GM23338 (cell line): ENCODE measurements at regions not wholly inside any gene's neighbourhood (a gene's known extent, or its start where the extent isn't known, plus 50 kb on each side); places are given as distances from the start of the nearest gene placed in this dataset.

ENCODE experiments used
- ATAC-seq: fragments of 200-7000 bp; cut with Tn5 transposase; 3 replicates; pipeline ENCODE4 v1.9.1; 2020
- DNase-seq: peaks from one replicate; pipeline ENCODE4 v3.0.0-alpha.2; 2015; ENCODE audit warnings: low spot score
- H2AFZ ChIP-seq: fragments of 200-600 bp; sonication (generic); 2 replicates; pipeline ENCODE4 v1.8.0; 2016; ENCODE audit warnings: antibody characterized with exemption, mild to moderate bottlenecking, moderate library complexity
- H3F3A ChIP-seq: fragments of 200-600 bp; sonication (generic); replicated peaks from 2 replicates; pipeline ENCODE4 v1.8.0; 2017; ENCODE audit warnings: antibody characterized with exemption, mixed run types, low read depth
- H3K27ac ChIP-seq: fragments of 200-600 bp; sonication (generic); 2 replicates; pipeline ENCODE4 v1.6.1; 2016; ENCODE audit warnings: low read depth
- H3K27me3 ChIP-seq: fragments of 200-600 bp; sonication (generic); 2 replicates; pipeline ENCODE4 v1.8.0; 2016; ENCODE audit warnings: mild to moderate bottlenecking, mixed run types, moderate library complexity; ENCODE audit not compliant: insufficient read depth
- H3K36me3 ChIP-seq: fragments of 200-600 bp; sonication (generic); 2 replicates; pipeline ENCODE4 v1.8.0; 2016; ENCODE audit warnings: mild to moderate bottlenecking; ENCODE audit not compliant: insufficient read depth
- H3K4me1 ChIP-seq: fragments of 200-600 bp; sonication (generic); 2 replicates; pipeline ENCODE4 v1.8.0; 2016; ENCODE audit warnings: mild to moderate bottlenecking, moderate library complexity; ENCODE audit not compliant: insufficient read depth
- H3K4me2 ChIP-seq: fragments of 200-600 bp; sonication (generic); 2 replicates; pipeline ENCODE4 v1.7.1; 2017; ENCODE audit warnings: mixed run types
- H3K4me3 ChIP-seq: fragments of 200-600 bp; sonication (generic); 2 replicates; pipeline ENCODE4 v1.6.1; 2016; ENCODE audit warnings: mixed run types
- H3K79me2 ChIP-seq: fragments of 200-600 bp; sonication (generic); replicated peaks from 2 replicates; pipeline ENCODE4 v1.8.0; 2017; ENCODE audit warnings: mild to moderate bottlenecking; ENCODE audit not compliant: insufficient read depth
- H3K9me2 ChIP-seq: fragments of 200-600 bp; sonication (generic); 2 replicates; pipeline ENCODE4 v1.8.0; 2017; ENCODE audit not compliant: insufficient read depth
- H4K20me1 ChIP-seq: fragments of 200-600 bp; sonication (generic); replicated peaks from 2 replicates; pipeline ENCODE4 v1.8.0; 2017; ENCODE audit warnings: mild to moderate bottlenecking; ENCODE audit not compliant: insufficient read depth
- H3K27ac Mint-ChIP-seq: 2 replicates; pipeline ENCODE4 v1.8.0; 2020; ENCODE audit warnings: inconsistent platforms, mild to moderate bottlenecking, moderate library complexity, mixed read lengths
- H3K27me3 Mint-ChIP-seq: 3 replicates; pipeline ENCODE4 v1.8.0; 2022; ENCODE audit warnings: low read depth, mild to moderate bottlenecking, moderate library complexity, mixed read lengths, inconsistent platforms; ENCODE audit not compliant: insufficient read depth, poor library complexity
- H3K36me3 Mint-ChIP-seq: 3 replicates; pipeline ENCODE4 v1.8.0; 2021; ENCODE audit warnings: low read depth, mild to moderate bottlenecking, inconsistent platforms, moderate library complexity, mixed read lengths
- H3K4me1 Mint-ChIP-seq: 3 replicates; pipeline ENCODE4 v1.8.0; 2020; ENCODE audit warnings: mild to moderate bottlenecking, inconsistent platforms, mixed read lengths
- H3K4me3 Mint-ChIP-seq: 3 replicates; pipeline ENCODE4 v1.8.0; 2021; ENCODE audit warnings: moderate library complexity, mild to moderate bottlenecking, inconsistent platforms, mixed read lengths
- H3K9me3 Mint-ChIP-seq: 3 replicates; pipeline ENCODE4 v1.8.0; 2020; ENCODE audit warnings: moderate library complexity, mild to moderate bottlenecking, inconsistent platforms, mixed read lengths
- EZH2 ChIP-seq: fragments of 200-600 bp; sonication (generic); IDR thresholded peaks from one replicate; pipeline ENCODE4 v1.8.0; 2017; ENCODE audit warnings: antibody characterized with exemption, mild to moderate bottlenecking, low read depth; ENCODE audit not compliant: unreplicated experiment
- EZH2phosphoT487 ChIP-seq: fragments of 200-600 bp; sonication (generic); IDR thresholded peaks from one replicate; pipeline ENCODE4 v1.8.1; 2018; ENCODE audit warnings: antibody characterized with exemption; ENCODE audit not compliant: unreplicated experiment
- POLR2AphosphoS5 ChIP-seq: IDR thresholded peaks from 2 replicates; pipeline ENCODE4 v1.6.1; 2016; ENCODE audit warnings: antibody characterized with exemption, low read depth
- STAT1 ChIP-seq: IDR thresholded peaks from one replicate; pipeline ENCODE4 v1.6.1; 2016; ENCODE audit warnings: antibody characterized with exemption; ENCODE audit not compliant: unreplicated experiment
- TF ChIP-seq, protein P1 (sequence below), 2 experiments: fragments of 200-600 bp in 1 of 2; sonication (generic) in 1 of 2; conservative IDR thresholded peaks; 2 replicates each; pipeline versions ENCODE4 v1.5.1 to v1.6.1; 2016 to 2017; ENCODE audit warnings: antibody characterized with exemption in 2 of 2, low read depth in 2 of 2, mild to moderate bottlenecking in 2 of 2, moderate library complexity in 1 of 2
- TF ChIP-seq, protein P2 (sequence below): IDR thresholded peaks from one replicate; pipeline ENCODE4 v1.6.1; 2018; ENCODE audit warnings: antibody characterized with exemption; ENCODE audit not compliant: unreplicated experiment

DNA sequence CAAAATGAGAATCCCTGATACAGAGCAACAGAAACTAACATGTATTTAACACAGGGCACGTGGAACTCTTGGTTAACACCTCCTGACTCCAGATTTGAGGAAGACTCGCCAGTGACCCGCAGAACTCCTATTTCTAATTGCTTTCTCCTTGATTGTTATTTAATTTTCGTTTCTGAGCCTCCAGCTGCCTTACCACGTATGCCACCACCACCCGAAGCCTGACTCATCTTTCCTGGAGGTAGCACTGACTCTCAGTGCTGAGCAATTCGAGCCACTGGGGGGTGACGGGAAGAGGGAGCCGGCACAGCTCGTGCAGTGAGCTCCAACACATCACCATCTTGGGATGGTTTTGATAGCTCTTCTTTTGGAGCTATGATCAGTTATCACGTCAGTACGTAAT is 273.9 kb upstream of the MGMT start:
- H3K9me2 ChIP-seq: peaks cover 14% of the 10 kb centered on the region; the same call in 1 of the 2 replicates
- H3K27me3 ChIP-seq: no peaks in the 10 kb centered on the region
- no peaks in the 10 kb centered on the region for H4K20me1 ChIP-seq
- H3F3A ChIP-seq: no peaks in the 10 kb centered on the region
- TF ChIP-seq, protein P1, sequence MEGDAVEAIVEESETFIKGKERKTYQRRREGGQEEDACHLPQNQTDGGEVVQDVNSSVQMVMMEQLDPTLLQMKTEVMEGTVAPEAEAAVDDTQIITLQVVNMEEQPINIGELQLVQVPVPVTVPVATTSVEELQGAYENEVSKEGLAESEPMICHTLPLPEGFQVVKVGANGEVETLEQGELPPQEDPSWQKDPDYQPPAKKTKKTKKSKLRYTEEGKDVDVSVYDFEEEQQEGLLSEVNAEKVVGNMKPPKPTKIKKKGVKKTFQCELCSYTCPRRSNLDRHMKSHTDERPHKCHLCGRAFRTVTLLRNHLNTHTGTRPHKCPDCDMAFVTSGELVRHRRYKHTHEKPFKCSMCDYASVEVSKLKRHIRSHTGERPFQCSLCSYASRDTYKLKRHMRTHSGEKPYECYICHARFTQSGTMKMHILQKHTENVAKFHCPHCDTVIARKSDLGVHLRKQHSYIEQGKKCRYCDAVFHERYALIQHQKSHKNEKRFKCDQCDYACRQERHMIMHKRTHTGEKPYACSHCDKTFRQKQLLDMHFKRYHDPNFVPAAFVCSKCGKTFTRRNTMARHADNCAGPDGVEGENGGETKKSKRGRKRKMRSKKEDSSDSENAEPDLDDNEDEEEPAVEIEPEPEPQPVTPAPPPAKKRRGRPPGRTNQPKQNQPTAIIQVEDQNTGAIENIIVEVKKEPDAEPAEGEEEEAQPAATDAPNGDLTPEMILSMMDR (conservative IDR thresholded peaks at IDR 0.05; ENCODE audit: low read depth in 2 of 2): 0 out of 4 replicates have a peak, but pooled peaks of 1 of the 2 experiments have one; percentile 2
- no peak for TF ChIP-seq EZH2phosphoT487
- no peaks in the 10 kb centered on the region for H3K36me3 ChIP-seq
- no peak overlapping the region for H3K4me2 ChIP-seq
- no peaks in the 10 kb centered on the region for H3K36me3 Mint-ChIP-seq
- H3K4me1 Mint-ChIP-seq: peaks cover 6% of the 10 kb centered on the region
- H3K27ac ChIP-seq: no peak overlapping the region
- no peaks in the 10 kb centered on the region for H3K4me1 ChIP-seq
- no peaks in the 10 kb centered on the region for H3K79me2 ChIP-seq
- ATAC-seq (peak; percentile 73), DNase-seq (peak; percentile 6)
- H3K27ac Mint-ChIP-seq: no peak overlapping the region
- H3K4me3 ChIP-seq: no peak overlapping the region
- no peaks in the 10 kb centered on the region for H3K9me3 Mint-ChIP-seq
- H3K4me3 Mint-ChIP-seq: no peak overlapping the region
- H3K27me3 Mint-ChIP-seq: no peaks in the 10 kb centered on the region
- no peak overlapping the region; the same call in 1 of the 2 replicates for H2AFZ ChIP-seq

DNA sequence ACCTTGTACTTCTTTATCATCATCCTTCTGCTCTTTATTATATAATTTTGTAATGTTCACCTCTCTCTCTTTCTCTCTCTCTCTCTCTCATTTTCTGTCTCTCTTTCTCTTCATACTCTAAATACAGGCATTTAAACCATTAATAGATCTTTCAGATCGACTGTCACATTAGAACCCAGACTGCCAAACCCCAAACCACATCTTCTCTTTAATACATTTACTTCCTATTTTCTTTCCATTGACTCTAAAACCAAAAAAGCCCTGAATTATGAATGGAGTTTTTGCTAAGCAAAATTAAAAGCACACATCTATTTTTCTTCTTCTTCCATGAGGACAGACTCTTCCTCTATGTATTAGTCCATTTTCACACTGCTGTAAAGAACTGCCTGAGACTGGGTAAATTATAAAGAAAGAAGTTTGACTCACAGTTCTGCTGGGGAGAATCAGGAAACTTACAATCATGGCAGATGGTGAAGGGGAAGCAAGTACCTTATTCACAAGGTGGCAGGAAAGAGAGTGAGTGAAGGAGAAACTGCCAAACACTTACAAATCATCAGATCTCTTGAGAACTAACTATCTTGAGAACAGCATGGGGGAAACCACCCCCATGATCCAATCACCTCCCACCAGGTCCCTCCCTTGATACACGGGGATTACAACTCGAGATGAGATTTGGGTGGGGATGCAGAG is 272.7 kb upstream of the MGMT start:
- no peak for ATAC-seq
- Histone ChIP-seq H3K36me3 (no peaks in the 10 kb centered on the region), H4K20me1 (no peaks in the 10 kb centered on the region), H3K4me2 (no peak overlapping the region), H2AFZ (no peak overlapping the region), H3K27me3 (no peaks in the 10 kb centered on the region), H3K4me1 (0 out of 2 replicates have a peak, but pooled peaks cover 1% of the 10 kb centered on the region), H3K9me2 (peaks cover 16% of the 10 kb centered on the region; the same call in 1 of the 2 replicates), H3K4me3 (no peak overlapping the region), H3F3A (no peaks in the 10 kb centered on the region), H3K27ac (no peak overlapping the region), H3K79me2 (no peaks in the 10 kb centered on the region)
- Mint-ChIP-seq H3K27ac (no peak overlapping the region), H3K4me1 (peaks cover 9% of the 10 kb centered on the region), H3K9me3 (no peaks in the 10 kb centered on the region), H3K36me3 (no peaks in the 10 kb centered on the region), H3K4me3 (no peak overlapping the region), H3K27me3 (no peaks in the 10 kb centered on the region)
- TF ChIP-seq, protein P1 (conservative IDR thresholded peaks at IDR 0.05; ENCODE audit: low read depth in 2 of 2): no peak
- TF ChIP-seq EZH2phosphoT487 (no peak), POLR2AphosphoS5 (no peak), STAT1 (no peak), EZH2 (no peak)
- TF ChIP-seq, protein P2, sequence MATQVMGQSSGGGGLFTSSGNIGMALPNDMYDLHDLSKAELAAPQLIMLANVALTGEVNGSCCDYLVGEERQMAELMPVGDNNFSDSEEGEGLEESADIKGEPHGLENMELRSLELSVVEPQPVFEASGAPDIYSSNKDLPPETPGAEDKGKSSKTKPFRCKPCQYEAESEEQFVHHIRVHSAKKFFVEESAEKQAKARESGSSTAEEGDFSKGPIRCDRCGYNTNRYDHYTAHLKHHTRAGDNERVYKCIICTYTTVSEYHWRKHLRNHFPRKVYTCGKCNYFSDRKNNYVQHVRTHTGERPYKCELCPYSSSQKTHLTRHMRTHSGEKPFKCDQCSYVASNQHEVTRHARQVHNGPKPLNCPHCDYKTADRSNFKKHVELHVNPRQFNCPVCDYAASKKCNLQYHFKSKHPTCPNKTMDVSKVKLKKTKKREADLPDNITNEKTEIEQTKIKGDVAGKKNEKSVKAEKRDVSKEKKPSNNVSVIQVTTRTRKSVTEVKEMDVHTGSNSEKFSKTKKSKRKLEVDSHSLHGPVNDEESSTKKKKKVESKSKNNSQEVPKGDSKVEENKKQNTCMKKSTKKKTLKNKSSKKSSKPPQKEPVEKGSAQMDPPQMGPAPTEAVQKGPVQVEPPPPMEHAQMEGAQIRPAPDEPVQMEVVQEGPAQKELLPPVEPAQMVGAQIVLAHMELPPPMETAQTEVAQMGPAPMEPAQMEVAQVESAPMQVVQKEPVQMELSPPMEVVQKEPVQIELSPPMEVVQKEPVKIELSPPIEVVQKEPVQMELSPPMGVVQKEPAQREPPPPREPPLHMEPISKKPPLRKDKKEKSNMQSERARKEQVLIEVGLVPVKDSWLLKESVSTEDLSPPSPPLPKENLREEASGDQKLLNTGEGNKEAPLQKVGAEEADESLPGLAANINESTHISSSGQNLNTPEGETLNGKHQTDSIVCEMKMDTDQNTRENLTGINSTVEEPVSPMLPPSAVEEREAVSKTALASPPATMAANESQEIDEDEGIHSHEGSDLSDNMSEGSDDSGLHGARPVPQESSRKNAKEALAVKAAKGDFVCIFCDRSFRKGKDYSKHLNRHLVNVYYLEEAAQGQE: no peak
- no peak for DNase-seq
